OCI-LY3 (cell line): ENCODE measurements at regions not wholly inside any gene's neighbourhood (a gene's known extent, or its start where the extent isn't known, plus 50 kb on each side); places are given as distances from the start of the nearest gene placed in this dataset.

ENCODE experiments used
- EZH2phosphoT487 ChIP-seq: fragments of 200-600 bp; shearing (Covaris generic); IDR thresholded peaks from 2 replicates; pipeline ENCODE4 v1.6.1; 2018; ENCODE audit warnings: antibody characterized with exemption, mixed run types, low read depth
- TF ChIP-seq, protein P1 (sequence below): fragments of 200-600, 300-600 bp; sonication (generic); IDR thresholded peaks from 2 replicates; pipeline ENCODE4 v1.5.1; 2014; ENCODE audit warnings: antibody characterized with exemption, low read length, low read depth

DNA sequence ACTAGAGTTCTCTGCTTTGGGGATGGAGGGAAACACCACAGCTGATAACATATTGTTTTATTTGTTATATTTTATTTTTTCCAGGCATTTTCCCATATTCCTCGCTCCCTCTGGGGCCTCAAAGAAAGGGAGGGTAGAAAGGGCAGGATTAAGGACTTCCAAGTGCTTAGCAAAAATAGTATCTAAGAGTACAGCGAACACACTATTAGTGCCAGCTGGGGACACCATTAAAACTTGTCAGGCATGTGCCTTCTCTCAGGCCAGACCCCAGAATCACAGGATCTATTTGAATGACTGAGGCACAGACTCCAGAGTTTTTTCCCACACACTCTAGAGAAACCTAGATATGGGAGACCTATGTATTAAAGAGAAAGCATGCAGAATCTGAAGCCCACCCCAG is 451.0 kb upstream of the TRPC7 start:
- TF ChIP-seq EZH2phosphoT487, result no peak
- TF ChIP-seq, protein P1, sequence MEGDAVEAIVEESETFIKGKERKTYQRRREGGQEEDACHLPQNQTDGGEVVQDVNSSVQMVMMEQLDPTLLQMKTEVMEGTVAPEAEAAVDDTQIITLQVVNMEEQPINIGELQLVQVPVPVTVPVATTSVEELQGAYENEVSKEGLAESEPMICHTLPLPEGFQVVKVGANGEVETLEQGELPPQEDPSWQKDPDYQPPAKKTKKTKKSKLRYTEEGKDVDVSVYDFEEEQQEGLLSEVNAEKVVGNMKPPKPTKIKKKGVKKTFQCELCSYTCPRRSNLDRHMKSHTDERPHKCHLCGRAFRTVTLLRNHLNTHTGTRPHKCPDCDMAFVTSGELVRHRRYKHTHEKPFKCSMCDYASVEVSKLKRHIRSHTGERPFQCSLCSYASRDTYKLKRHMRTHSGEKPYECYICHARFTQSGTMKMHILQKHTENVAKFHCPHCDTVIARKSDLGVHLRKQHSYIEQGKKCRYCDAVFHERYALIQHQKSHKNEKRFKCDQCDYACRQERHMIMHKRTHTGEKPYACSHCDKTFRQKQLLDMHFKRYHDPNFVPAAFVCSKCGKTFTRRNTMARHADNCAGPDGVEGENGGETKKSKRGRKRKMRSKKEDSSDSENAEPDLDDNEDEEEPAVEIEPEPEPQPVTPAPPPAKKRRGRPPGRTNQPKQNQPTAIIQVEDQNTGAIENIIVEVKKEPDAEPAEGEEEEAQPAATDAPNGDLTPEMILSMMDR, result no peak
